GM12891 (cell line): ENCODE measurements at regions not wholly inside any gene's neighbourhood (a gene's known extent, or its start where the extent isn't known, plus 50 kb on each side); places are given as distances from the start of the nearest gene placed in this dataset.

ENCODE experiments used
- PAX5 ChIP-seq: IDR thresholded peaks from 2 replicates; pipeline ENCODE4 v1.6.1; 2011; ENCODE audit warnings: low read length, moderate library complexity, mild to moderate bottlenecking; ENCODE audit not compliant: insufficient read depth, severe bottlenecking
- POLR2A ChIP-seq: IDR thresholded peaks from 2 replicates; pipeline ENCODE4 v1.6.1; 2011; ENCODE audit warnings: low read depth, low read length, control low read depth
- POLR2AphosphoS5 ChIP-seq: IDR thresholded peaks from 2 replicates; pipeline ENCODE4 v1.6.1; 2011; ENCODE audit warnings: low read depth, low read length, control low read depth
- POU2F2 ChIP-seq: IDR thresholded peaks from 2 replicates; pipeline ENCODE4 v1.6.1; 2011; ENCODE audit warnings: low read depth, mild to moderate bottlenecking, control low read depth, low read length, moderate library complexity
- SPI1 ChIP-seq: IDR thresholded peaks from 2 replicates; pipeline ENCODE4 v1.6.1; 2011; ENCODE audit warnings: low read depth, low read length, control low read depth
- TAF1 ChIP-seq: IDR thresholded peaks from 2 replicates; pipeline ENCODE4 v1.6.1; 2011; ENCODE audit warnings: low read depth, low read length, control low read depth

GRCh38 chr5:125065741-125066140 is 319.3 kb upstream of the ZNF608 start:
- TF ChIP-seq TAF1 = no peak
- no peak for TF ChIP-seq POLR2A
- TF ChIP-seq POLR2AphosphoS5 = no peak
- no peak for TF ChIP-seq SPI1
- TF ChIP-seq PAX5 = no peak
- no peak for TF ChIP-seq POU2F2
